Neural cell (in vitro differentiated cells): ENCODE measurements at regions not wholly inside any gene's neighbourhood (a gene's known extent, or its start where the extent isn't known, plus 50 kb on each side); places are given as distances from the start of the nearest gene placed in this dataset.

ENCODE experiments used
- H2AFZ ChIP-seq: fragments of 200-600, 300-800 bp; sonication (generic), shearing (Covaris generic); 2 replicates; pipeline ENCODE4 v1.6.0; 2014; ENCODE audit warnings: low read depth, mild to moderate bottlenecking, antibody characterized with exemption, low read length, moderate library complexity
- H3F3A ChIP-seq: fragments of 200-600 bp; shearing (Covaris generic); 2 replicates; pipeline ENCODE4 v1.6.1; 2016; ENCODE audit warnings: mild to moderate bottlenecking, moderate library complexity, mixed read lengths, antibody characterized with exemption, low read length; ENCODE audit not compliant: insufficient read depth, poor library complexity, severe bottlenecking
- H3K27ac ChIP-seq: fragments of 200-600, 300-800 bp; sonication (generic), shearing (Covaris generic); 2 replicates; pipeline ENCODE4 v1.5.1; 2014; ENCODE audit warnings: mild to moderate bottlenecking, low read length, moderate library complexity
- H3K27me3 ChIP-seq: fragments of 300-800, 200-600 bp; sonication (generic), shearing (Covaris generic); 2 replicates; pipeline ENCODE4 v1.6.0; 2014; ENCODE audit warnings: mild to moderate bottlenecking, low read depth, low read length, moderate library complexity; ENCODE audit not compliant: insufficient read depth
- H3K36me3 ChIP-seq: fragments of 300-800, 200-600 bp; sonication (generic), shearing (Covaris generic); 2 replicates; pipeline ENCODE4 v1.5.1; 2014; ENCODE audit warnings: mild to moderate bottlenecking, antibody characterized with exemption, low read length, moderate library complexity; ENCODE audit not compliant: insufficient read depth
- H3K4me2 ChIP-seq: fragments of 300-800, 200-600 bp; sonication (generic), shearing (Covaris generic); 2 replicates; pipeline ENCODE4 v1.6.0; 2014; ENCODE audit warnings: mild to moderate bottlenecking, low read length
- H3K4me3 ChIP-seq: fragments of 300-800, 200-600 bp; sonication (generic), shearing (Covaris generic); 2 replicates; pipeline ENCODE4 v1.5.1; 2014; ENCODE audit warnings: mild to moderate bottlenecking, low read length, moderate library complexity
- H3K79me2 ChIP-seq: fragments of 200-600 bp; shearing (Covaris generic); replicated peaks from 2 replicates; pipeline ENCODE4 v1.6.0; 2014; ENCODE audit warnings: mild to moderate bottlenecking, low read length, moderate library complexity; ENCODE audit not compliant: insufficient read depth
- H3K9ac ChIP-seq: fragments of 300-800, 200-600 bp; sonication (generic), shearing (Covaris generic); 2 replicates; pipeline ENCODE4 v1.6.1; 2016; ENCODE audit warnings: mild to moderate bottlenecking, low read length, mixed read lengths
- H3K9me2 ChIP-seq: fragments of 200-600 bp; shearing (Covaris generic); 2 replicates; pipeline ENCODE4 v1.6.1; 2016; ENCODE audit warnings: mild to moderate bottlenecking, low read length, mixed read lengths; ENCODE audit not compliant: insufficient read depth
- H3K9me3 ChIP-seq: fragments of 200-600, 300-800 bp; sonication (generic), shearing (Covaris generic); 2 replicates; pipeline ENCODE4 v1.6.1; 2016; ENCODE audit warnings: mild to moderate bottlenecking, mixed run types, low read length, moderate library complexity, mixed read lengths
- H4K20me1 ChIP-seq: fragments of 200-600 bp; shearing (Covaris generic); 2 replicates; pipeline ENCODE4 v1.6.1; 2016; ENCODE audit warnings: mild to moderate bottlenecking, mixed run types; ENCODE audit not compliant: insufficient read depth
- CTCF ChIP-seq: fragments of 450-650 bp; IDR thresholded peaks from 2 replicates; pipeline ENCODE4 v1.5.1; 2014; ENCODE audit warnings: antibody characterized with exemption, mild to moderate bottlenecking, moderate library complexity; ENCODE audit not compliant: poor library complexity, severe bottlenecking
- EP300 ChIP-seq: fragments of 450-650 bp; conservative IDR thresholded peaks from 2 replicates; pipeline ENCODE4 v1.6.1; 2014; ENCODE audit warnings: antibody characterized with exemption, mild to moderate bottlenecking, moderate library complexity; ENCODE audit not compliant: poor library complexity, severe bottlenecking
- EZH2 ChIP-seq: fragments of 200-600, 300-800 bp; shearing (Covaris generic), sonication (generic); IDR thresholded peaks from 2 replicates; pipeline ENCODE4 v1.6.1; 2014; ENCODE audit warnings: antibody characterized with exemption, low read length, borderline replicate concordance, mild to moderate bottlenecking; ENCODE audit not compliant: insufficient read depth, poor library complexity, severe bottlenecking
- MXI1 ChIP-seq: fragments of 450-650 bp; conservative IDR thresholded peaks from 2 replicates; pipeline ENCODE4 v1.6.1; 2014; ENCODE audit warnings: antibody characterized with exemption, mild to moderate bottlenecking; ENCODE audit not compliant: poor library complexity, severe bottlenecking
- POLR2AphosphoS5 ChIP-seq: IDR thresholded peaks from 2 replicates; pipeline ENCODE4 v1.6.1; 2012
- RAD21 ChIP-seq: fragments of 450-650 bp; conservative IDR thresholded peaks from 2 replicates; pipeline ENCODE4 v1.6.1; 2014; ENCODE audit warnings: antibody characterized with exemption, mild to moderate bottlenecking, moderate library complexity
- SMC3 ChIP-seq: fragments of 450-650 bp; conservative IDR thresholded peaks from 2 replicates; pipeline ENCODE4 v1.6.1; 2014; ENCODE audit warnings: antibody characterized with exemption, mild to moderate bottlenecking, moderate library complexity; ENCODE audit not compliant: poor library complexity
- TAF1 ChIP-seq: IDR thresholded peaks from 2 replicates; pipeline ENCODE4 v1.6.1; 2012; ENCODE audit warnings: low read depth
- TF ChIP-seq, protein P1 (sequence below): IDR thresholded peaks from 2 replicates; pipeline ENCODE4 v1.6.1; 2012; ENCODE audit warnings: borderline replicate concordance

DNA sequence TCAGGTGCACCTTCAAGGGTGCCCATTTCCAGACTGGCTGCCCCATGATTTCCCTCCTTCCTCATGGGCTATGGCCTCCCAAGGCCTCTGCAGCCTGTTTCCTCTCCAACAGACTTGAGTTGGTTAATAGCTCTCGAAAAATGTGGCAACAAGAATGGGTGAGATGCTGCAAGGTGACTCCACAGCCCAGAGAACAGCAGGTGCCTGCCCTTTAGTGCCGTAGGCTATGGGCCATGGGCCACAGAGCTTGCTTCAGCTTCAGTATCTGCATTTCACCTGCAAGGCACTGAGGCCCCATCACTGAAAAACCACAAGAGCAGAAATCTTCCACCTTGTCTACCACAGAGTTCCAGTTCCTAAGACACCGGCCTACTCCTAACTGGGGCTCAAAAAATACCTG lies 122.0 kb downstream of the ETS2 start:
- Histone ChIP-seq H3K9ac (no peak overlapping the region), H3K79me2 (no peaks in the 10 kb centered on the region), H3K4me2 (no peak overlapping the region), H3K4me3 (no peak overlapping the region), H3K36me3 (no peaks in the 10 kb centered on the region), H3K27me3 (no peaks in the 10 kb centered on the region), H3K9me3 (no peaks in the 10 kb centered on the region), H2AFZ (no peak overlapping the region), H3F3A (no peaks in the 10 kb centered on the region), H4K20me1 (no peaks in the 10 kb centered on the region), H3K9me2 (no peaks in the 10 kb centered on the region), H3K27ac (no peak overlapping the region)
- TF ChIP-seq RAD21: no peak
- TF ChIP-seq CTCF: no peak
- TF ChIP-seq EP300: no peak
- no peak for TF ChIP-seq POLR2AphosphoS5
- no peak for TF ChIP-seq EZH2
- TF ChIP-seq SMC3: no peak
- TF ChIP-seq, protein P1, sequence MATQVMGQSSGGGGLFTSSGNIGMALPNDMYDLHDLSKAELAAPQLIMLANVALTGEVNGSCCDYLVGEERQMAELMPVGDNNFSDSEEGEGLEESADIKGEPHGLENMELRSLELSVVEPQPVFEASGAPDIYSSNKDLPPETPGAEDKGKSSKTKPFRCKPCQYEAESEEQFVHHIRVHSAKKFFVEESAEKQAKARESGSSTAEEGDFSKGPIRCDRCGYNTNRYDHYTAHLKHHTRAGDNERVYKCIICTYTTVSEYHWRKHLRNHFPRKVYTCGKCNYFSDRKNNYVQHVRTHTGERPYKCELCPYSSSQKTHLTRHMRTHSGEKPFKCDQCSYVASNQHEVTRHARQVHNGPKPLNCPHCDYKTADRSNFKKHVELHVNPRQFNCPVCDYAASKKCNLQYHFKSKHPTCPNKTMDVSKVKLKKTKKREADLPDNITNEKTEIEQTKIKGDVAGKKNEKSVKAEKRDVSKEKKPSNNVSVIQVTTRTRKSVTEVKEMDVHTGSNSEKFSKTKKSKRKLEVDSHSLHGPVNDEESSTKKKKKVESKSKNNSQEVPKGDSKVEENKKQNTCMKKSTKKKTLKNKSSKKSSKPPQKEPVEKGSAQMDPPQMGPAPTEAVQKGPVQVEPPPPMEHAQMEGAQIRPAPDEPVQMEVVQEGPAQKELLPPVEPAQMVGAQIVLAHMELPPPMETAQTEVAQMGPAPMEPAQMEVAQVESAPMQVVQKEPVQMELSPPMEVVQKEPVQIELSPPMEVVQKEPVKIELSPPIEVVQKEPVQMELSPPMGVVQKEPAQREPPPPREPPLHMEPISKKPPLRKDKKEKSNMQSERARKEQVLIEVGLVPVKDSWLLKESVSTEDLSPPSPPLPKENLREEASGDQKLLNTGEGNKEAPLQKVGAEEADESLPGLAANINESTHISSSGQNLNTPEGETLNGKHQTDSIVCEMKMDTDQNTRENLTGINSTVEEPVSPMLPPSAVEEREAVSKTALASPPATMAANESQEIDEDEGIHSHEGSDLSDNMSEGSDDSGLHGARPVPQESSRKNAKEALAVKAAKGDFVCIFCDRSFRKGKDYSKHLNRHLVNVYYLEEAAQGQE: no peak
- no peak for TF ChIP-seq TAF1
- TF ChIP-seq MXI1: no peak

GRCh38 chr21:38925923-38926322 lies 120.2 kb downstream of the ETS2 start:
- no peak overlapping the region for H3K4me2 ChIP-seq
- TF ChIP-seq POLR2AphosphoS5 (no peak), MXI1 (no peak), SMC3 (no peak), EZH2 (no peak), RAD21 (no peak), TAF1 (no peak), EP300 (no peak), CTCF (no peak)
- TF ChIP-seq, protein P1: no peak
- no peak overlapping the region for H3K4me3 ChIP-seq
- no peaks in the 10 kb centered on the region for H3K79me2 ChIP-seq
- no peaks in the 10 kb centered on the region for H4K20me1 ChIP-seq
- no peaks in the 10 kb centered on the region for H3K36me3 ChIP-seq
- no peaks in the 10 kb centered on the region for H3K9me2 ChIP-seq
- H2AFZ ChIP-seq: no peak overlapping the region
- H3K9ac ChIP-seq: no peak overlapping the region
- H3F3A ChIP-seq: no peaks in the 10 kb centered on the region
- no peaks in the 10 kb centered on the region for H3K27me3 ChIP-seq
- H3K9me3 ChIP-seq: no peaks in the 10 kb centered on the region
- H3K27ac ChIP-seq: no peak overlapping the region
